WTC11 (cell line): ENCODE measurements at regions not wholly inside any gene's neighbourhood (a gene's known extent, or its start where the extent isn't known, plus 50 kb on each side); places are given as distances from the start of the nearest gene placed in this dataset.

ENCODE experiments used
- ATAC-seq: fragments of 200-7000 bp; cut with Tn5 transposase; 2 replicates; pipeline ENCODE4 v1.10.0; 2021; ENCODE audit warnings: mild to moderate bottlenecking, moderate library complexity
- CTCF ChIA-PET: fragments of 300-600 bp; sonication (Branson Sonifier 250); formaldehyde crosslinking; loops from one replicate; lab custom pipeline; 2021; ENCODE audit warnings: antibody characterized with exemption; lab: Charles Lee
- POLR2A ChIA-PET: fragments of 350-600 bp; sonication (Branson Sonifier 250); formaldehyde crosslinking; loops from one replicate; lab custom pipeline; 2021; ENCODE audit warnings: antibody characterized with exemption; lab: Charles Lee
- DNase-seq: peaks from one replicate; pipeline ENCODE4 v3.0.0; 2021; ENCODE audit warnings: low spot score
- H3K27ac Mint-ChIP-seq: 2 replicates; pipeline ENCODE4 v1.8.0; 2021; ENCODE audit warnings: mixed read lengths
- H3K27me3 Mint-ChIP-seq: 2 replicates; pipeline ENCODE4 v1.8.0; 2021; ENCODE audit warnings: low read depth, mild to moderate bottlenecking, moderate library complexity, mixed read lengths
- H3K36me3 Mint-ChIP-seq: 2 replicates; pipeline ENCODE4 v1.8.0; 2021; ENCODE audit warnings: mixed read lengths
- H3K4me1 Mint-ChIP-seq: 2 replicates; pipeline ENCODE4 v1.8.0; 2022; ENCODE audit warnings: mixed read lengths
- H3K4me3 Mint-ChIP-seq: 2 replicates; pipeline ENCODE4 v1.8.0; 2021; ENCODE audit warnings: mild to moderate bottlenecking, moderate library complexity, mixed read lengths
- H3K9me3 Mint-ChIP-seq: 2 replicates; pipeline ENCODE4 v1.8.0; 2021; ENCODE audit warnings: mixed read lengths
- ATF1 ChIP-seq: sonication (generic); formaldehyde crosslinking; IDR thresholded peaks from 2 replicates; pipeline ENCODE4 v1.8.1; 2023; ENCODE audit warnings: mild to moderate bottlenecking, moderate library complexity, missing genetic modification reagents
- CBFB ChIP-seq: sonication (generic); formaldehyde crosslinking; IDR thresholded peaks from 2 replicates; pipeline ENCODE4 v1.8.1; 2022; ENCODE audit warnings: mild to moderate bottlenecking, low read depth, missing genetic modification reagents
- CREB1 ChIP-seq: sonication (generic); formaldehyde crosslinking; IDR thresholded peaks from 2 replicates; pipeline ENCODE4 v1.8.0; 2023; ENCODE audit warnings: mild to moderate bottlenecking, missing genetic modification reagents
- CTCF ChIP-seq: fragments of 200-600 bp; IDR thresholded peaks from 2 replicates; pipeline ENCODE4 v1.8.0; 2022; ENCODE audit warnings: antibody characterized with exemption
- ESRRA ChIP-seq: sonication (generic); formaldehyde crosslinking; IDR thresholded peaks from 2 replicates; pipeline ENCODE4 v1.8.1; 2022; ENCODE audit warnings: mild to moderate bottlenecking, missing genetic modification reagents, borderline replicate concordance
- FOXJ3 ChIP-seq: sonication (generic); formaldehyde crosslinking; IDR thresholded peaks from 2 replicates; pipeline ENCODE4 v1.9.0; 2021; ENCODE audit warnings: missing genetic modification reagents, mild to moderate bottlenecking, borderline replicate concordance
- JUN ChIP-seq: sonication (generic); formaldehyde crosslinking; IDR thresholded peaks from 2 replicates; pipeline ENCODE4 v1.8.0; 2023; ENCODE audit warnings: mild to moderate bottlenecking, missing genetic modification reagents
- MXD4 ChIP-seq: fragments of 250-450 bp; sonication (Bioruptor Pico); IDR thresholded peaks from 2 replicates; pipeline ENCODE4 v1.8.0; 2021; ENCODE audit warnings: mild to moderate bottlenecking, moderate library complexity, borderline replicate concordance
- NFE2L1 ChIP-seq: sonication (generic); formaldehyde crosslinking; IDR thresholded peaks from 2 replicates; pipeline ENCODE4 v1.8.1; 2023; ENCODE audit warnings: missing genetic modification reagents
- NR1H2 ChIP-seq: sonication (generic); formaldehyde crosslinking; IDR thresholded peaks from 2 replicates; pipeline ENCODE4 v1.9.0; 2021; ENCODE audit warnings: mild to moderate bottlenecking, moderate library complexity, missing genetic modification reagents
- NR3C1 ChIP-seq: sonication (generic); formaldehyde crosslinking; conservative IDR thresholded peaks from 2 replicates; pipeline ENCODE4 v1.8.1; 2023; ENCODE audit warnings: low read depth, mild to moderate bottlenecking, missing genetic modification reagents
- PREB ChIP-seq: sonication (generic); formaldehyde crosslinking; IDR thresholded peaks from 2 replicates; pipeline ENCODE4 v1.8.1; 2022; ENCODE audit warnings: mild to moderate bottlenecking, missing genetic modification reagents, moderate library complexity, borderline replicate concordance
- USF2 ChIP-seq: sonication (generic); formaldehyde crosslinking; IDR thresholded peaks from 2 replicates; pipeline ENCODE4 v1.8.1; 2023; ENCODE audit warnings: mild to moderate bottlenecking, missing genetic modification reagents, moderate library complexity
- ZNF121 ChIP-seq: sonication (generic); formaldehyde crosslinking; IDR thresholded peaks from 2 replicates; pipeline ENCODE4 v1.8.0; 2023; ENCODE audit warnings: missing genetic modification reagents
- ZNF396 ChIP-seq: fragments of 250-450 bp; sonication (Bioruptor Pico); IDR thresholded peaks from 2 replicates; pipeline ENCODE4 v1.8.0; 2021; ENCODE audit warnings: mild to moderate bottlenecking, moderate library complexity, borderline replicate concordance
- ZNF416 ChIP-seq: fragments of 250-450 bp; sonication (Bioruptor Pico); IDR thresholded peaks from 2 replicates; pipeline ENCODE4 v1.9.0; 2021; ENCODE audit warnings: mild to moderate bottlenecking, inconsistent platforms
- ZNF512 ChIP-seq: sonication (generic); formaldehyde crosslinking; IDR thresholded peaks from 2 replicates; pipeline ENCODE4 v1.8.1; 2022; ENCODE audit warnings: missing genetic modification reagents, borderline replicate concordance
- TF ChIP-seq, protein P1 (sequence below): sonication (generic); formaldehyde crosslinking; conservative IDR thresholded peaks from 2 replicates; pipeline ENCODE4 v1.8.1; 2023; ENCODE audit warnings: mild to moderate bottlenecking, low read depth, missing genetic modification reagents, moderate library complexity
- TF ChIP-seq, protein P2 (sequence below): sonication (generic); formaldehyde crosslinking; IDR thresholded peaks from 2 replicates; pipeline ENCODE4 v1.8.1; 2023; ENCODE audit warnings: mild to moderate bottlenecking, missing genetic modification reagents, moderate library complexity
- TF ChIP-seq, protein P3 (sequence below): sonication (generic); formaldehyde crosslinking; IDR thresholded peaks from 2 replicates; pipeline ENCODE4 v1.8.1; 2023; ENCODE audit warnings: mild to moderate bottlenecking, missing genetic modification reagents

DNA sequence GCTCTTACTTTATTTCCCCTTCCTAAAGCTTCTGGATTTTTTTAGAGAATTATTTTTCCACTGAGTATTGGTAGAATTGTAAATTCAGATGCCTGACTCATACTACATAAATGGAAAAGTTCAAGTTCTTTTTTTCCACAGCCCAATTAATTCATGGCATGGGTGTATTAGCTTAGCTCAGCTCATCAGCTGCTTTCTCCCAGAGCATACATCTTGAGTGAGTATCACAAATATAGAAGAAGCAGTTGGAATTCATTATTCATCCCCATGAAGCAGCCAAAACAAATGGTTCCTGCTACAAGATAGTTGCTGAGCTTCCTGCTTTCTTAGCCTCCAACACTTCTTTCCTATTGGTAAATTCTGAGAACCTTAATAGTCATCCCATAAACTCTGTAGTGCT, 105.1 kb downstream of the C12orf50 start (continued):
- TF ChIP-seq, protein P1, sequence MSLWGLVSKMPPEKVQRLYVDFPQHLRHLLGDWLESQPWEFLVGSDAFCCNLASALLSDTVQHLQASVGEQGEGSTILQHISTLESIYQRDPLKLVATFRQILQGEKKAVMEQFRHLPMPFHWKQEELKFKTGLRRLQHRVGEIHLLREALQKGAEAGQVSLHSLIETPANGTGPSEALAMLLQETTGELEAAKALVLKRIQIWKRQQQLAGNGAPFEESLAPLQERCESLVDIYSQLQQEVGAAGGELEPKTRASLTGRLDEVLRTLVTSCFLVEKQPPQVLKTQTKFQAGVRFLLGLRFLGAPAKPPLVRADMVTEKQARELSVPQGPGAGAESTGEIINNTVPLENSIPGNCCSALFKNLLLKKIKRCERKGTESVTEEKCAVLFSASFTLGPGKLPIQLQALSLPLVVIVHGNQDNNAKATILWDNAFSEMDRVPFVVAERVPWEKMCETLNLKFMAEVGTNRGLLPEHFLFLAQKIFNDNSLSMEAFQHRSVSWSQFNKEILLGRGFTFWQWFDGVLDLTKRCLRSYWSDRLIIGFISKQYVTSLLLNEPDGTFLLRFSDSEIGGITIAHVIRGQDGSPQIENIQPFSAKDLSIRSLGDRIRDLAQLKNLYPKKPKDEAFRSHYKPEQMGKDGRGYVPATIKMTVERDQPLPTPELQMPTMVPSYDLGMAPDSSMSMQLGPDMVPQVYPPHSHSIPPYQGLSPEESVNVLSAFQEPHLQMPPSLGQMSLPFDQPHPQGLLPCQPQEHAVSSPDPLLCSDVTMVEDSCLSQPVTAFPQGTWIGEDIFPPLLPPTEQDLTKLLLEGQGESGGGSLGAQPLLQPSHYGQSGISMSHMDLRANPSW (CRISPR knock-in tag) = no peak
- TF ChIP-seq ESRRA (CRISPR knock-in tag) = no peak

DNA sequence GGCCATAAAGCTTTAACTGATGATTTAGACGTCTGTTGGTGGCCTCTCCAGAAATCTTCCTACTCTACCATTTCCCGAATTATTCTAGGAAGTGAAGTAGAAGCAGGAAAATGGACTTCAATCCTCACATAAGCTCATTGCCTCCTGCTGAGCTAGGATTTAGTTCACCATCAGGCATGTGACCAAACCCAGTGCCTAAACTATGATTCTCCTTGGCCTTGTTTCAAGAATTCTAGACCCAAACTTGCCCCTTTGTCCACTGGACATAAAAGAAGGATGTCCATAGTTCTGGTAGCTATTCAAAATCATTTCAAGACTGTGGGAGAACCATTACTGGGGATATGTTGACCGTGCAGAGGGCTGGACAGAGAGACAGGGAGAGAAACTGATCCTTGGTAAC, 105.8 kb downstream of the C12orf50 start:
- TF ChIP-seq ZNF121 (CRISPR knock-in tag) (no peak), NR3C1 (CRISPR knock-in tag) (no peak), FOXJ3 (CRISPR knock-in tag) (no peak), NFE2L1 (CRISPR knock-in tag) (no peak), CBFB (CRISPR knock-in tag) (no peak), CREB1 (CRISPR knock-in tag) (no peak), PREB (CRISPR knock-in tag) (no peak), NR1H2 (CRISPR knock-in tag) (no peak), CTCF (no peak), ZNF512 (no peak), MXD4 (CRISPR knock-in tag) (no peak)

DNA sequence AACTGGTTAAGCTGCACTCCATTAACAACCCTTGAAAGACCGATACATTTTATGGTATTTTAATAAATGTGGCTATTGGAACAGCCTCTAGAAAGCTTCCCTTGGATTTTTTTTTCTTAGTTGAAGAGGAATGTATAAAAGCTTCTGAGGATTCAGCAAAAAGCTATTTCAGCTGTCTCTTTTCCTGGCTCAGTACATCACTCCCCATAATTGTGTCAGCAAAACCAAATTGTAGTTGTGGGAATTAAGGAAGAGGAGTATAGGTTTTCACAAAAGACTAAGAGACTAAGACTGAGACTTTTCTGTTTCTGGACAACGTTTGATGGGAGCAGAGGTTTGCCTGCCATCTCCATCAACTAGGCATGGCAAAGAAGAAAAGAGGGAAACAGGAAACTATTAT, 106.5 kb downstream of the C12orf50 start:
- POLR2A ChIA-PET = no interaction called here
- CTCF ChIA-PET = no interaction called here
- Mint-ChIP-seq H3K36me3 (no peaks in the 10 kb centered on the region), H3K4me1 (no peaks in the 10 kb centered on the region), H3K4me3 (no peak overlapping the region), H3K27me3 (no peaks in the 10 kb centered on the region), H3K27ac (no peak overlapping the region), H3K9me3 (no peaks in the 10 kb centered on the region)
- no peak for ATAC-seq
- no peak for DNase-seq
- TF ChIP-seq ATF1 (no peak), USF2 (CRISPR knock-in tag) (no peak), JUN (CRISPR knock-in tag) (no peak), ZNF396 (CRISPR knock-in tag) (no peak), ZNF512 (no peak), ZNF416 (CRISPR knock-in tag) (no peak)
- TF ChIP-seq, protein P2, sequence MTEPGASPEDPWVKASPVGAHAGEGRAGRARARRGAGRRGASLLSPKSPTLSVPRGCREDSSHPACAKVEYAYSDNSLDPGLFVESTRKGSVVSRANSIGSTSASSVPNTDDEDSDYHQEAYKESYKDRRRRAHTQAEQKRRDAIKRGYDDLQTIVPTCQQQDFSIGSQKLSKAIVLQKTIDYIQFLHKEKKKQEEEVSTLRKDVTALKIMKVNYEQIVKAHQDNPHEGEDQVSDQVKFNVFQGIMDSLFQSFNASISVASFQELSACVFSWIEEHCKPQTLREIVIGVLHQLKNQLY = no peak
- TF ChIP-seq, protein P3, sequence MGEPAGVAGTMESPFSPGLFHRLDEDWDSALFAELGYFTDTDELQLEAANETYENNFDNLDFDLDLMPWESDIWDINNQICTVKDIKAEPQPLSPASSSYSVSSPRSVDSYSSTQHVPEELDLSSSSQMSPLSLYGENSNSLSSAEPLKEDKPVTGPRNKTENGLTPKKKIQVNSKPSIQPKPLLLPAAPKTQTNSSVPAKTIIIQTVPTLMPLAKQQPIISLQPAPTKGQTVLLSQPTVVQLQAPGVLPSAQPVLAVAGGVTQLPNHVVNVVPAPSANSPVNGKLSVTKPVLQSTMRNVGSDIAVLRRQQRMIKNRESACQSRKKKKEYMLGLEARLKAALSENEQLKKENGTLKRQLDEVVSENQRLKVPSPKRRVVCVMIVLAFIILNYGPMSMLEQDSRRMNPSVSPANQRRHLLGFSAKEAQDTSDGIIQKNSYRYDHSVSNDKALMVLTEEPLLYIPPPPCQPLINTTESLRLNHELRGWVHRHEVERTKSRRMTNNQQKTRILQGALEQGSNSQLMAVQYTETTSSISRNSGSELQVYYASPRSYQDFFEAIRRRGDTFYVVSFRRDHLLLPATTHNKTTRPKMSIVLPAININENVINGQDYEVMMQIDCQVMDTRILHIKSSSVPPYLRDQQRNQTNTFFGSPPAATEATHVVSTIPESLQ (CRISPR knock-in tag) = no peak

More for the DNA sequence above, 105.8 kb downstream of the C12orf50 start:
- Mint-ChIP-seq H3K27ac (no peak overlapping the region), H3K36me3 (no peaks in the 10 kb centered on the region), H3K27me3 (no peaks in the 10 kb centered on the region), H3K9me3 (no peaks in the 10 kb centered on the region), H3K4me1 (no peaks in the 10 kb centered on the region), H3K4me3 (no peak overlapping the region)
- ChIA-PET CTCF (no interaction called here), POLR2A (no interaction called here)
- ATAC-seq (no peak), DNase-seq (no peak)
